ENCODE measurements at regions not wholly inside any gene's neighbourhood (a gene's known extent, or its start where the extent isn't known, plus 50 kb on each side); places are given as distances from the start of the nearest gene placed in this dataset.
A peak's percentile ranks its signal among the peaks of the same experiment; 100 is the strongest.
"Not testable (repeated sequence)": the region's sequence is repeated elsewhere in the genome, so short reads cannot be mapped to it uniquely, and the experiment has no call there.

DNA sequence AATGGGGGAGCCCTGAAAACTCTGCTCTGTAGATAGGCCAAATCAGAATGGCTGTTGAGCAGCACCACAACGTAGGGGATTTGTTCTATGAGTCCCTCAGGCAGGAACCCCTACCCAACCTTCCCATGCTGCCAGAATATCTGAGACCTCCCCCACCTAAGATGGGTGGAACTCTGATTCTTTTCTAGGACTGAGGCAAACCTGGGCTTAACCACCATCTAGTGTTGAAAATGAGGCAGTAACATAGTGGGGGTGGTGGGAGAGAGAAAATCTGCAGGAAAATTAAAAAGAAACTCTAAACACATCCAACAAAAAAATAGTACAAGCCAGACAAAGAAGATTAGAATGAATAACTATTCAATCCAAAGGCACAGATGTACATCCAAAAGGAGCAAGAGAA, 228.4 kb downstream of the ATPSCKMT start:
- H3K4me3 ChIP-seq (ENCODE audit: low read length), result no peak overlapping the region
- TF ChIP-seq, protein P1, sequence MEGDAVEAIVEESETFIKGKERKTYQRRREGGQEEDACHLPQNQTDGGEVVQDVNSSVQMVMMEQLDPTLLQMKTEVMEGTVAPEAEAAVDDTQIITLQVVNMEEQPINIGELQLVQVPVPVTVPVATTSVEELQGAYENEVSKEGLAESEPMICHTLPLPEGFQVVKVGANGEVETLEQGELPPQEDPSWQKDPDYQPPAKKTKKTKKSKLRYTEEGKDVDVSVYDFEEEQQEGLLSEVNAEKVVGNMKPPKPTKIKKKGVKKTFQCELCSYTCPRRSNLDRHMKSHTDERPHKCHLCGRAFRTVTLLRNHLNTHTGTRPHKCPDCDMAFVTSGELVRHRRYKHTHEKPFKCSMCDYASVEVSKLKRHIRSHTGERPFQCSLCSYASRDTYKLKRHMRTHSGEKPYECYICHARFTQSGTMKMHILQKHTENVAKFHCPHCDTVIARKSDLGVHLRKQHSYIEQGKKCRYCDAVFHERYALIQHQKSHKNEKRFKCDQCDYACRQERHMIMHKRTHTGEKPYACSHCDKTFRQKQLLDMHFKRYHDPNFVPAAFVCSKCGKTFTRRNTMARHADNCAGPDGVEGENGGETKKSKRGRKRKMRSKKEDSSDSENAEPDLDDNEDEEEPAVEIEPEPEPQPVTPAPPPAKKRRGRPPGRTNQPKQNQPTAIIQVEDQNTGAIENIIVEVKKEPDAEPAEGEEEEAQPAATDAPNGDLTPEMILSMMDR (conservative IDR thresholded peaks at IDR 0.05; ENCODE audit: low read length), result no peak
- DNase-seq (ENCODE audit: low read depth), result no peak

DNA sequence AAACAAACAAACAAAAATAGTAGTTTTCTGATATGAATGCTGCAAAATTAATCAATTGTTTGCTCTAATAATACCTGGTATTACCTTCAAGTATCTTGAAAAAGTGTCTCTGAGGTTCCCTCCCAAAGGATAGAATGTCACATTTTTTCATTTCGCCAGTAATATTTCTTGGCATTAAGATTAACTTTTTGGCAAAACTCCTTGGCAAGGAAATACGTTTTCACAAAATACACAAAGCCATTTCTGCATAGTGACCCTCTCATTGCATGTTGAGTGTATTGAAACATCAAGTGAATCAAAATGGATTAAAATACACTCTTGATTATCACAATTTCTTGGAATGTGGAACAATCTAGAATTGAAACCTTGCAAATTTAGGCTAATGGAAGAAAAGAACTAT, 230.5 kb downstream of the ATPSCKMT start:
- H3K4me3 ChIP-seq (ENCODE audit: low read length), result no peak overlapping the region
- TF ChIP-seq, protein P1 (conservative IDR thresholded peaks at IDR 0.05; ENCODE audit: low read length), result no peak
- DNase-seq (ENCODE audit: low read depth), result no peak

DNA sequence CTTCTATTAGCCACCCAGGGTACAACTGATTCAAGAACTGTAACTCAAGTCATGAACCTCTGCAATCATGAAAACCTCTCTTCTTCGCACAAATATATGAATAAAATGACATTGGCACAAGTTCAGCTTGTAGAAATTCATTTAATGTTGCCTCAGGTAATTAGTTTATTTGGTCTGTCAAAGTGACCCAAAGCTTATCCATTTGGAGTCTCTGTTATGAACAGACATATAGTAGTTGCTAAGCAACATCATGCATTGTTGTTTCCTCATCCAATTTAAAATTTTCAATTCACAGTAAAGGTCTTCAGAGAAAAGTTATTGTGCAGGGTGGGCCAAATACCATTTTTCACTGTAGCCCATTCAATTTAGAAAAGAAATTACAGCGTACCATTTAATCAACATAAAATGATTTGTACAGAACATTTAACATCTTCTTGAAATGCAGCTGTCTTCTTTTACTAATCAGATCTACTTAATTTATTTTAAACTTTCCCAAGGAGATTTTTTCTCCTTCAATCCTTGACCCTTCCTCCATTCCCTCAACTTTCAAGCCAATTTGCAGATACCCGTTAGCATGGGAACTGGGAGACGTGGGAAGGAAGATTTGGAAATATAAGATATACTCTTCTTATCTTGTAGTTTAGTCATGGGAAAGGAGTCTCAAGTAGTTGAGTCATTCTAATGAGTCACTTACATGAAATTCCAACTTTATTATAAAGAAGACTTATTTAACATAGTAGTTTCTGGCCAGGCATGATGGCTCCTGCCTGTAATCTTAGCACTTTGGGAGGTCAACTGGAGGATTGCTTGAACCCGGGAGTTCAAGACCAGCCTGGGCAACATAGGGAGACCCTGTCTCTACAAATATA, 231.3 kb downstream of the ATPSCKMT start:
- DNase-seq (ENCODE audit: low read depth), result peak; percentile 81
- no peak overlapping the region for H3K4me3 ChIP-seq (ENCODE audit: low read length)
- TF ChIP-seq, protein P1 (conservative IDR thresholded peaks at IDR 0.05; ENCODE audit: low read length), result no peak

GRCh38 chr5:10017786-10018185, 231.9 kb downstream of the ATPSCKMT start:
- TF ChIP-seq, protein P1 (conservative IDR thresholded peaks at IDR 0.05; ENCODE audit: low read length), result no peak
- DNase-seq (ENCODE audit: low read depth), result no peak
- no peak overlapping the region for H3K4me3 ChIP-seq (ENCODE audit: low read length)

DNA sequence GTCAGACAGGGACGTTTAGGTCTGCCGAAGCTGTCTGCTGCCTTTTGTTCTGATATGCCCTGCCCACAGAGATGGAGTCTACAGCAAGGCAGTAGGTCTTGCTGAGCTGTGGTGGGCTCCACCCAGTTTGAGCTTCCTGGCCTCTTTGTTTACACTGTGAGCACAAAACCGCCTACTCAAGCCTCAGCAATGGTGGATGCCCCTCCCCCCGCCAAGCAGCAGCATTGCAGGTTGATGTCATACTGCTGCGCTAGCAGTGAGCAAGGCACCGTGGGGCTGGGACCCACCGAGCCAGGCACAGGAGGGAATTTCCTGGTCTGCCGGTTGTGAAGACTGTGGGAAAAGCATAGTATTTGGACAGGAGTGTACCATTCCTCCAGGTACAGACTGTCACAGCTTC, 233.1 kb downstream of the ATPSCKMT start:
- H3K4me3 ChIP-seq (ENCODE audit: low read length); DNase-seq (ENCODE audit: low read depth): not testable (repeated sequence)

DNA sequence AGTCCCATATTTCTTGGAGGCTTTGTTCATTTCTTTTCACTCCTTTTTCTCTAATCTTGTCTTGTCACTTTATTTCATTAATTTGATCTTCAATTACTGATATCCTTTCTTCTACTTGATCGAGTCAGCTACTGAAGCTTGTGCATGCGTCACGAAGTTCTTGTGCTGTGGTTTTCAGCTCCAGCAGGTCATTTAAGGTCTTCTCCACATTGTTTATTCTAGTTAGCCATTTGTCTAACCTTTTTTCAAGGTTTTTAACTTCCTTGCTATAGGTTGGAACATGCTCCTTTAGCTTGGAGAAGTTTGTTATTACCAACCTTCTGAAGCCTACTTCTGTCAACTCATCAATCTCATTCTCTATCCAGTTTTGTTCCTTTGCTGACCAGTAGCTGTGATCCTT, 234.0 kb downstream of the ATPSCKMT start:
- not testable (repeated sequence) for H3K4me3 ChIP-seq (ENCODE audit: low read length); DNase-seq (ENCODE audit: low read depth)

DNA sequence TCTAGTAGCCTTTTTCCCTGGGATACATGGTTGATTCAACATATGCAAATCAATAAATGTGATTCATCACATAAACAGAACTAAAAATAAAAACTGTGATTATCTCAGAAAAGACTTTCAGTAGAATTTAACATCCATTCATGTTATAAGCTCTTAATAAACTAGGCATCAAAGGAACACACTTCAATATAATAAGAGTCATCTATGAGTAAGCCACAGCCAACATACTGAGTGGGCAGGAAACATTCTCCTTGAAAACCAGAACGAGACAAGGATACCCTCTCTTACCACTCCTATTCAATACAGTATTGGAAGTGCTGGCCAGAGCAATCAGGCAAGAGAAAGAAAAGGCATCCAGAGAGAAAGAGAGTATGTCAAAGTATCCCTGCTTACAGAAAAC, 239.9 kb downstream of the ATPSCKMT start:
- no peak for DNase-seq (ENCODE audit: low read depth)
- TF ChIP-seq, protein P1 (conservative IDR thresholded peaks at IDR 0.05; ENCODE audit: low read length), result no peak
- no peak overlapping the region for H3K4me3 ChIP-seq (ENCODE audit: low read length)

- no peak for DNase-seq (ENCODE audit: low read depth)
- TF ChIP-seq, protein P1 (conservative IDR thresholded peaks at IDR 0.05; ENCODE audit: low read length), result no peak
Observed at GRCh38 chr5:9987101-9987500, 262.6 kb downstream of the ATPSCKMT start.

More at GRCh38 chr5:9987101-9987500, 262.6 kb downstream of the ATPSCKMT start:
- H3K4me3 ChIP-seq (ENCODE audit: low read length), result no peak overlapping the region

All from AG10803 (cell line).